ENCODE measurements at regions not wholly inside any gene's neighbourhood (a gene's known extent, or its start where the extent isn't known, plus 50 kb on each side); places are given as distances from the start of the nearest gene placed in this dataset.

GRCh38 chr2:226020176-226020575, 620.7 kb downstream of the NYAP2 start:
- BruUV-seq (replicated peaks), result no TSS peak

DNA sequence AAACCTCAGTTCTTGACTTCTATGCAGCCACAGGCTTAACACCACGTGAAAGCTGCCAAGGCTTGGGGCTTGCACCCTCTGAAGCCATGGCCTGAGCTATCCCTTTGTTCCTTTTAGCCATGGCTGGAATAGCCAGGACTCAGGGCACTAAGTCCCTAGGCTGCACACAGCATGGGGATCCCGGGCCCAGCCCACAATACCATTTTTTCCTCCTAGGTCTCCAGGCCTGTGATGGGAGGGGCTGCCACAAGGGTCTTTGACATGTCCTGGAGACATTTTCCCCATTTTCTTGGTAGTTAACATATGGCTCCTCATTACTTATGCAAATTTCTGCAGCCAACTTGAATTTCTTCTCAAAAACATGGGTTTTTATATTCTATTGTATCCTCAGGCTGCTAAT, 619.1 kb downstream of the NYAP2 start:
- DNase-seq (ENCODE audit: low read depth, low spot score) (no peak), ATAC-seq (no peak)
- Histone ChIP-seq H3K4me3 (ENCODE audit: low read depth in 2 of 2, low read length in 2 of 2) (no peak overlapping the region), H3K27ac (ENCODE audit: low read length) (no peak overlapping the region), H3K4me1 (ENCODE audit: control insufficient read depth, insufficient read depth, low read length) (no peaks in the 10 kb centered on the region), H3K9me3 (ENCODE audit: control insufficient read depth, insufficient read depth, low read depth, low read length) (peaks cover 8% of the 10 kb centered on the region; the same call in 1 of the 2 replicates), H3K27me3 (ENCODE audit: control insufficient read depth, insufficient read depth, low read length) (no peaks in the 10 kb centered on the region), H3K36me3 (ENCODE audit: control insufficient read depth, insufficient read depth, low read length) (no peaks in the 10 kb centered on the region)
- BruUV-seq (replicated peaks), result no TSS peak
- TF ChIP-seq SIN3A (IDR thresholded peaks at IDR 0.05; ENCODE audit: borderline replicate concordance, insufficient read depth, low read depth, low read length), result no peak
- TF ChIP-seq POLR2AphosphoS5 (IDR thresholded peaks at IDR 0.05; ENCODE audit: low read depth, low read length), result no peak
- TF ChIP-seq TCF7L2 (IDR thresholded peaks at IDR 0.05; ENCODE audit: low read depth, low read length), result no peak
- TF ChIP-seq REST (IDR thresholded peaks at IDR 0.05; ENCODE audit: insufficient read depth in 1 of 2, low read depth in 2 of 2, low read length in 1 of 2), result no peak
- POLR2A ChIA-PET, result no interaction called here
- in situ Hi-C loops (cut with HindIII; ENCODE audit: low pct_unique_long_range_greater_than_20kb, low sequenced_read_pairs) (no loop called here), intact Hi-C loops (cut with micrococcal nuclease; ENCODE audit: unreplicated experiment) (no loop called here)
- CTCF ChIA-PET, result no interaction called here

More at GRCh38 chr2:226020176-226020575, 620.7 kb downstream of the NYAP2 start:
- H3K27me3 ChIP-seq (ENCODE audit: control insufficient read depth, insufficient read depth, low read length), result no peaks in the 10 kb centered on the region
- ChIA-PET POLR2A (no interaction called here), CTCF (no interaction called here)
- TF ChIP-seq POLR2AphosphoS5 (IDR thresholded peaks at IDR 0.05; ENCODE audit: low read depth, low read length) (no peak), REST (IDR thresholded peaks at IDR 0.05; ENCODE audit: insufficient read depth in 1 of 2, low read depth in 2 of 2, low read length in 1 of 2) (no peak), SIN3A (IDR thresholded peaks at IDR 0.05; ENCODE audit: borderline replicate concordance, insufficient read depth, low read depth, low read length) (no peak), TCF7L2 (IDR thresholded peaks at IDR 0.05; ENCODE audit: low read depth, low read length) (no peak), CTCF (IDR thresholded peaks at IDR 0.05) (no peak)
- ATAC-seq (no peak), DNase-seq (ENCODE audit: low read depth, low spot score) (no peak)
- H3K4me1 ChIP-seq (ENCODE audit: control insufficient read depth, insufficient read depth, low read length), result no peaks in the 10 kb centered on the region
- H3K36me3 ChIP-seq (ENCODE audit: control insufficient read depth, insufficient read depth, low read length), result no peaks in the 10 kb centered on the region
- peaks cover 8% of the 10 kb centered on the region; the same call in 1 of the 2 replicates for H3K9me3 ChIP-seq (ENCODE audit: control insufficient read depth, insufficient read depth, low read depth, low read length)
- in situ Hi-C loops (cut with HindIII; ENCODE audit: low pct_unique_long_range_greater_than_20kb, low sequenced_read_pairs) (no loop called here), intact Hi-C loops (cut with micrococcal nuclease; ENCODE audit: unreplicated experiment) (loop anchor here (2.0 kb wide), 1 partner anchor 229 kb away; no protein-coding TSS in a partner anchor)
- no peak overlapping the region; the same call in 1 of the 2 replicates for H3K27ac ChIP-seq (ENCODE audit: low read length)
- H3K4me3 ChIP-seq (ENCODE audit: low read depth in 2 of 2, low read length in 2 of 2), result no peak overlapping the region

All from Panc1 (cell line).